ENCODE measurements at regions not wholly inside any gene's neighbourhood (a gene's known extent, or its start where the extent isn't known, plus 50 kb on each side); places are given as distances from the start of the nearest gene placed in this dataset.

DNA sequence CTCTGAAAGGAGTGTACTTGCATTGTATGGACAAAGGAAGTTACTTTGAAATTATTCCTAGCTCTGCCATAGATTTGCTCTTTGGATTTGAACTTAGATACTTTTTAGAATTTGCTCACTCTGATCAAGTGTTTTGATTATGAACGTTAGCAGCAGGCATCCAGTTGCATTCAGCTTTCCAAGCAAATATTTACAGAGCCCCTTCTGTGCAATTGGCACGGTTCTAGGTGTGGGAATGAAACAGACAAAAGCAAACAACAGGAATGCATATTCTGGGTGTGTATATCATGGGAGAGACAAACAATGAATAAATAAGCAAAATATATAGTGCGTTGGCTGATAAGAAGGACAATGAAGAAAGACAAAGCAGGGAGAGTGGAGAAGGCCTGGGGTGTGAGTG, 125.5 kb upstream of the ADAMTS9 start:
- H3K4me3 ChIP-seq (ENCODE audit: low read depth, low read length), result no peak overlapping the region
- DNase-seq (ENCODE audit: low read depth), result no peak
- TF ChIP-seq CTCF (IDR thresholded peaks at IDR 0.05; ENCODE audit: insufficient read depth, low read depth, low read length, missing control alignments), result no peak

GRCh38 chr3:64809086-64809485, 121.3 kb upstream of the ADAMTS9 start:
- no peak overlapping the region for H3K4me3 ChIP-seq (ENCODE audit: low read depth, low read length)
- DNase-seq (ENCODE audit: low read depth), result no peak
- TF ChIP-seq CTCF (IDR thresholded peaks at IDR 0.05; ENCODE audit: insufficient read depth, low read depth, low read length, missing control alignments), result no peak

GRCh38 chr3:64808061-64808460, 120.3 kb upstream of the ADAMTS9 start:
- TF ChIP-seq CTCF (IDR thresholded peaks at IDR 0.05; ENCODE audit: insufficient read depth, low read depth, low read length, missing control alignments), result no peak
- no peak for DNase-seq (ENCODE audit: low read depth)
- no peak overlapping the region for H3K4me3 ChIP-seq (ENCODE audit: low read depth, low read length)

GRCh38 chr3:64806668-64807605, 119.1 kb upstream of the ADAMTS9 start:
- TF ChIP-seq CTCF (IDR thresholded peaks at IDR 0.05; ENCODE audit: insufficient read depth, low read depth, low read length, missing control alignments), result no peak
- no peak for DNase-seq (ENCODE audit: low read depth)

GRCh38 chr3:64805978-64806377, 118.2 kb upstream of the ADAMTS9 start:
- DNase-seq (ENCODE audit: low read depth), result no peak
- no peak for TF ChIP-seq CTCF (IDR thresholded peaks at IDR 0.05; ENCODE audit: insufficient read depth, low read depth, low read length, missing control alignments)
- H3K4me3 ChIP-seq (ENCODE audit: low read depth, low read length), result no peak overlapping the region

More at GRCh38 chr3:64806668-64807605, 119.1 kb upstream of the ADAMTS9 start:
- no peak overlapping the region for H3K4me3 ChIP-seq (ENCODE audit: low read depth, low read length)

GRCh38 chr3:64805248-64805647, 117.4 kb upstream of the ADAMTS9 start:
- no peak for TF ChIP-seq CTCF (IDR thresholded peaks at IDR 0.05; ENCODE audit: insufficient read depth, low read depth, low read length, missing control alignments)
- no peak for DNase-seq (ENCODE audit: low read depth)
- H3K4me3 ChIP-seq (ENCODE audit: low read depth, low read length), result no peak overlapping the region

Data from GM12865 (cell line).